ENCODE measurements at regions not wholly inside any gene's neighbourhood (a gene's known extent, or its start where the extent isn't known, plus 50 kb on each side); places are given as distances from the start of the nearest gene placed in this dataset.

DNA sequence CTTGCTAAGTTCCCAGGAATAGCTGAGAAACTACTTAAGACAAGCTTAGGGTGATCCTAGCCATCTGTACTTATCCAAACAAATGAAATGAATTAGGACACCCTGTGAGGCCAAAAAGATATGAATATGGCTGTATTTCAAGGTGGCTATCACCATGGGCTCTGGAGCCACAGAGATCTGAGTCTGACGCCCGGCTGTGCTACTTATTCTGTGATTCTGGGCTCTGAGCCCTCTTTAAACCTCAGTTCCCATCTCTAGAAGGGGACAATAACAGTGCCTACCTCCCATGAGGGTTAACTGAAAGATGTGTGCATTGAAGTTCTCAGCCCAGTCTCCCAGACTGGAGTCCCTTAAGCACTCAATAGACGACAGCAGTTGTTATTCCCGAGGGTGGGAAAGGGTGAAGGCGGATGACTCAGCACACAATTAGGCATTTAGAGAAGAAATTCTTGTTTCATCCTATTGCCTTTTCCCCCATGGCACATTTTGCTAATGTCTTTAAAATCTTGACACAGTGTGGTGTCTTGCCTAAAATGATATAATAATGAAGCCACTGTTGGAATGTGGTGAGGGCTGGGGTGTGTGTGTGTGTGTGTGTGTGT lies 132.5 kb downstream of the ADAMTS15 start:
- ATAC-seq (peak; percentile 38), DNase-seq (ENCODE audit: low spot score) (no peak)
- intact Hi-C loops (cut with DNase I) = no loop called here

DNA sequence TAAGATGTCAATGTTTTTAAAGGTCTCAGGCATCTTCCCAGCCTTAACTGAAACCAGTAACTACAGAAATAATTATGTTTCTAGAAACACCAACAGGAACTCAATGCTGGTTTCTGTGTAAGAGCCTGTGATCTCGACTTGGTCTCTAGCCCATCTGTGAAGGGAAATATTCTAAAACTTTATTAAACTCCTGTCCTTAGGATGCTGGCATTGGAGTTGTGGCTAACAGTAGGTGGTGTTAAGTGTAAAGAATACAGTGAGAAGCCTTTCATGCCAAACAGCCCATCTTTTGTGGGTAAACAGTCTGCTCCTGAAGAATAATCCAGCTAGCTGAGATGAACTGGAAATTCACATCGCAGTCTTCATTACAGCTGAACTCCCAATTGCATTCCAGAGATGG lies 133.2 kb downstream of the ADAMTS15 start:
- intact Hi-C loops (cut with DNase I) = no loop called here
- peak; percentile 18 for ATAC-seq
- no peak for DNase-seq (ENCODE audit: low spot score)

DNA sequence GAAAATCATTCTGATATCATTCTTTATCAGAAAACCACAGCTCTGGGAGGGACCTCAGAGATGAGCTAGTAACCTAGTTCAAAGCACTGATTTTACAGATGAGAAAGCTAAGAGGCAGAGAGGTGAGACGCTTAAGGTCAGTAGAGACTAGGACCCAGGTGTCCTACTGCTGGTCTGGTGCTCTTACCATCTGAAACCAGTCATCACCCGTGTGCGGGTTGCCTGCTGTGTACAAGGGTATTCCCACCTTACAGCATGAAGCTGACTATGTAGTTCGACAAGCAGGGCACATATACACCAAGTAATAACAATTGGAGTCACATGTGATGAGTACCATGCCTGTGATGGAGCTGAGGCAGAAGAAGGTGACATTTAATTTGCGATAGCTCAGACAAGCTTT lies 133.7 kb downstream of the ADAMTS15 start:
- intact Hi-C loops (cut with DNase I) = no loop called here
- DNase-seq (ENCODE audit: low spot score) = no peak
- ATAC-seq = no peak

DNA sequence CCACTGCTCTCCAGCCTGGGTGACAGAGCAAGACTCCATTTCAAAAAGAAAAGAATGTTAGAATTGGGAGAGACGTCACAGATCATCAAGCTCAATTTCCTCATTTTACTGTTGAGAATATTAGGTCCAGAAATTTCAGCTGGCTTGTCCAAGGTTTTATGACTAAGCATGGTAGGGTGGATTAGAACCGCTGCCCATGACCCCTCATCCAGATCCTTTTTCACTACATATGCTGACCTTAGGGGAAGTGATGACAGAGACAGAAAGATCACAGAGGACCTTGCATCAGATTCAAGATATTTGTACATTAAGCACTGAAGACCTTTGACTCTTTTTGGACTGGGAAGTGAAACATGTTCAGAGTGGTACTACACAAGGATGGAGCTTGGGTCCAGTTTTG lies 134.5 kb downstream of the ADAMTS15 start:
- DNase-seq (ENCODE audit: low spot score) (no peak), ATAC-seq (no peak)
- intact Hi-C loops (cut with DNase I) = no loop called here

DNA sequence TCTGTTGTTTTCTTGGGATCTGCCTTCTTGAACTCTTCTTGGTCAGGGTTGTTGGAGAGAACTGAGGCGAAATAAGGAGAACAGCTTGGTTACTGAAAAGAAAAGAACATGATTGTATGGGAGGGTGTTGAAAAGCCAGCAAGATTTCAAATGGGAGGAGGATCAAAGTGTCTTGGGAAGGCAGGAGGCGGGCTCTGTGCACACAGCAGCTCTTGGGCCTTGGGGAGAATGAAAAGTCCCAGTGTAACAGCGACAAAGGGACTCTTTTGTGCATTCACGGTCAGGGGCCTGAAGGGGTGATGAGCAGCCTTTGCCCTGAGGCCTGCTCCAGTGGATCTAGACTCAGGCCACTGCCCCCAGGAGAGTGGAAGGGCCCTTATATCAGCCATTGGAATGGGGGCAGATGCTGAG lies 135.4 kb downstream of the ADAMTS15 start:
- intact Hi-C loops (cut with DNase I) = no loop called here
- ATAC-seq = peak; percentile 59
- DNase-seq (ENCODE audit: low spot score) = no peak

- no peak for DNase-seq (ENCODE audit: low spot score)
- intact Hi-C loops (cut with DNase I) = no loop called here
- peak; percentile 19 for ATAC-seq
Observed at GRCh38 chr11:130585545-130585944, 137.1 kb downstream of the ADAMTS15 start.

GRCh38 chr11:130587658-130588057 lies 139.2 kb downstream of the ADAMTS15 start:
- no peak for DNase-seq (ENCODE audit: low spot score)
- intact Hi-C loops (cut with DNase I) = no loop called here
- no peak for ATAC-seq

DNA sequence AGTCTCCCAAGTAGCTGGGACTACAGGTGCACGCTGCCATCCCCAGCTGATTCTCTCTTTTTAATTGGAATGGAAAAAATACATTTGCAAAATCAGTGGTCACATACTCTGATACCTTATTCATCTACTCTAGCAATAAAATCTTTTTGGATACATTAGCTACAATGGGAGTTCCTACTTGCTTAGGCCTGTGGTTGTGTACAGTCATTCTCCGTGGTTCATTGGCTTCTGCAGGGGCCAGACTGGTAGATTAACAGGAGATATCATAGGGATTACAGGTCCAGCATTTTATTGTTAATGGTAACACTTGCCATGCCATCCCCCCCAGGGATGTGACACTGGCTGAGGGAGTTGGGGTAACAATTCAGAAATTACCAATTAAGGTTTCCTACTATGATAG lies 140.0 kb downstream of the ADAMTS15 start:
- intact Hi-C loops (cut with DNase I) = no loop called here
- DNase-seq (ENCODE audit: low spot score) = no peak

GRCh38 chr11:130592056-130592455 lies 143.6 kb downstream of the ADAMTS15 start:
- intact Hi-C loops (cut with DNase I) = no loop called here
- DNase-seq (ENCODE audit: low spot score) (no peak), ATAC-seq (peak; percentile 39)

More for the DNA sequence above, 140.0 kb downstream of the ADAMTS15 start:
- no peak for ATAC-seq

DNA sequence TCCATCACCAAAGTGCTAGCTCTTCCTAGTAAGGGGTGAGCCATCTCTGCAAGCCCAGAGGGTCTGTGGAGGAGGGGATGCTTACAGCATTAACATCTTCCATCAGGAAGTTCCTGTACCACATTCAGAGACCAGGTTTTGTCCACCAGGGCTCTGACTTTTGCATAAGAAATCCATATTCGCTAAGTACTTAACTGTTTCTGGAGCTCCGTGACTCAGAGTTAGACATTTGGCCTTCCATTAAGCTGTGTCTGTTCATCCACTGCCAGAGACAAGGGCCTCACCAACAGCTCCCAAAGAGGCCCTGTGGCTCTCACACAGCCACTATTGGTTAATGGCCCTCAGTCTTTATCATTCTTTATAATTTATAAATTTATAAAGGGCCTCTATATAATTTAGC lies 144.6 kb downstream of the ADAMTS15 start:
- intact Hi-C loops (cut with DNase I) = no loop called here
- no peak for ATAC-seq
- no peak for DNase-seq (ENCODE audit: low spot score)

DNA sequence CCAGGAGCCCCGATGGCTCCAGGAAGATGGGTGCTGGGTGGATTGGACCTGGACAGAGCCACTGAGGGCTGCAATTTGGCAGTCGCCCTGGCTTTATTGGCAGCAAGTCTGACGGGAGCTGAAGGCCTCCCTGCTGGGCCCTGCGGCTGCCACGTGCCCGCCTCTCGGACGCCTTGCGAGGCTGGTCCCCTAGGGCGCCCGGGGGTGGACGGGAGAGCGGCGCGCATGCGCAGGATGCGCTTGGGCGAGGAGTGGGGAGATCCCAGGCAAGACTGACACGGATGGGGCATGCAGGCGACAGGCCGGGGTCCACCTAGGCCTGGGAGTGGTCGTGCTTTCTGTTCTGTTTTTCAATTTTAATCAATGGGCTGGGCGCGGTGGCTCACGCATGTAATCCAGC lies 150.0 kb downstream of the ADAMTS15 start:
- intact Hi-C loops (cut with DNase I) = no loop called here
- ATAC-seq (no peak), DNase-seq (ENCODE audit: low spot score) (no peak)

- intact Hi-C loops (cut with DNase I) = no loop called here
- DNase-seq (ENCODE audit: low spot score) (peak; percentile 82), ATAC-seq (peak; percentile 54)
Observed at GRCh38 chr11:130599073-130599654, 150.7 kb downstream of the ADAMTS15 start.

DNA sequence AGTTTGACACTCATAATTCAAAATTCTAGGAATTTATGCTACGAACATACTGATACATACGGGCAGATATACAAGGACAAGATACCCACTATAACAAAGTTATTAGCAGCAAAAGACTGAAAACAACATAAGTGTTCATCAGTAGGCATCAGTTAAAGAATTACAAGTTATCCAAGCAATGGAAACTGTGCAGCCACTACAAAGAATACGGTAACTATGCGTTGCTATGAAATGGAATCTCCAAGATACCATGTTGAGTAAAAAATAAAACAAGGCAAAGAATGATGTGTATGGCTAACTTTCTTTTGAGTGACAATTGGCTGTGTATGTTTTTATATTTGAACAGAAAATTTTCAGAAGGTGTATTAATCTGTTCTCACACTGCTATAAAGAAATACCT lies 151.7 kb downstream of the ADAMTS15 start:
- DNase-seq (ENCODE audit: low spot score) (no peak), ATAC-seq (no peak)
- intact Hi-C loops (cut with DNase I) = loop anchor here (5.0 kb wide), 1 partner anchor 1933 kb away; no protein-coding TSS in a partner anchor

GRCh38 chr11:130600616-130601015 lies 152.2 kb downstream of the ADAMTS15 start:
- intact Hi-C loops (cut with DNase I) = loop anchor here (5.0 kb wide), 1 partner anchor 1933 kb away; no protein-coding TSS in a partner anchor
- ATAC-seq (no peak), DNase-seq (ENCODE audit: low spot score) (no peak)

- peak; percentile 96 for ATAC-seq
- DNase-seq (ENCODE audit: low spot score) = peak; percentile 77
- intact Hi-C loops (cut with DNase I) = loop anchor here (5.0 kb wide), 1 partner anchor 1934 kb away; no protein-coding TSS in a partner anchor
Observed at GRCh38 chr11:130601141-130601540, 152.7 kb downstream of the ADAMTS15 start.

GRCh38 chr11:130601764-130602460 lies 153.5 kb downstream of the ADAMTS15 start:
- ATAC-seq (no peak), DNase-seq (ENCODE audit: low spot score) (no peak)
- intact Hi-C loops (cut with DNase I) = loop anchor here (5.0 kb wide), 1 partner anchor 1935 kb away; no protein-coding TSS in a partner anchor

DNA sequence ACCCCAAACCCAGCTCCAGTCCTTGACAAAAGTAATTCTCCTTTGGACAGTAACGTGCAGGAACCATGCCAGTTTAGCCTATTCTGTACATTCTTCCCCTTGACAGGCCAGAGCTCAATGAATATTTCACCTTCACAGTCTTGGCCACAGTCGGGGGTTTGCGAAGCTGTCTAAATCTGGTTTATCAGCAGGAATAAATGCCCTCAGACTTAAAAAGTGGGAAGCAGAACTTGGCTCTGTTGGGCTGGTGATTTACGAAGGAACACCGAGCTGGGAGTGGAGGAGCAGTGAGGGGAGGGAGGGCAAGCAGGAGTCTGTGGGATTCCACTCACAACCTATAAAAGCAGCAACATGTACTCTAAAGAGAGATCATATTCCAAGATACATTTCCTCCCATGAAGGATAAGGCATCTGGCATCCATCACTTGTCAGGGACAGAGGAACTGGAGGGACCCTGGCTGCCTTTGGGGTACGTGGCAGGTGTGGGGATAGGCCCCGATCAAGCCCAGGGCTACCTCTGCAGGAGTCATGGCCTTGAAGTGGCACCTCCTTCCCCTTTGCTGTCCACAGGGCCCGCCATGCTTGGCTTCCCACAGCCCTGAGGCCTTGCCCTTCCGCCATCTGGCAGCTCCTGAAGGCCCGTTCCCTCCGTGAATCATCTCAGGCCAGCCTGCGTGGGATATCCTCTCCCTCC lies 154.3 kb downstream of the ADAMTS15 start:
- DNase-seq (ENCODE audit: low spot score) = no peak
- no peak for ATAC-seq
- intact Hi-C loops (cut with DNase I) = loop anchor here (5.0 kb wide), 1 partner anchor 1935 kb away; no protein-coding TSS in a partner anchor

DNA sequence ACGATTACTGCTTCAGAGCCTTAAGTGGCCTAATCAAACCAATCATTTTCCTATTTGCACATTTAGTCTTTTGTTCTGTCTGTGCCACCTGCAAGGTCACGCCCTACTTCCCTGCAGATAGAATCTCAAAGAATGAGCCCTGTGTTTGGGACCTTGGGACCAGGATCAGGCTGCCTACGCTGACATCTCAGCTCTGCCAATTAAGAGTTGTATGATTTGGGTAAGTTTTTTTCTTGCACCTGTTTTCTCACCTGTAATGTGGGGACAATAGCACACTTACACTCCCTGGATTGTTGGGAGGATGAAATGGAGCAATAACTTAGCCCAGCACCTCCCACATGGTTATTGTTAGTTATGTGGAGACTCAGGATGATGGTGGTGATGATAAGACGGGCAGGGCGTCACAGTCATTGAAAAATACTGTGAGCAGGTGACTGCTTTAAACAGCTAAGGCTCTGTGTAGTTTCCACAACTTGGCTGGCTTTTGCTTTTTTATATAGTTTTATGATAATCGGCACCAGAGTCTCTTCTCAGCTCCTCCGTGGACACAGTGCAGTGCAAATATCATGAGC lies 155.0 kb downstream of the ADAMTS15 start:
- intact Hi-C loops (cut with DNase I) = loop anchor here (5.0 kb wide), 1 partner anchor 1936 kb away; no protein-coding TSS in a partner anchor
- no peak for DNase-seq (ENCODE audit: low spot score)
- no peak for ATAC-seq

GRCh38 chr11:130604606-130605005 lies 156.2 kb downstream of the ADAMTS15 start:
- intact Hi-C loops (cut with DNase I) = loop anchor here (5.0 kb wide), 1 partner anchor 1937 kb away; no protein-coding TSS in a partner anchor
- ATAC-seq (no peak), DNase-seq (ENCODE audit: low spot score) (no peak)

Data from sciatic nerve (tissue), 2 donors.